RPMI7951 (cell line): ENCODE measurements at regions not wholly inside any gene's neighbourhood (a gene's known extent, or its start where the extent isn't known, plus 50 kb on each side); places are given as distances from the start of the nearest gene placed in this dataset.

ENCODE experiments used
- DNase-seq: peaks from one replicate; pipeline ENCODE4 v3.0.0-alpha.2; 2012; ENCODE audit warnings: low read depth

DNA sequence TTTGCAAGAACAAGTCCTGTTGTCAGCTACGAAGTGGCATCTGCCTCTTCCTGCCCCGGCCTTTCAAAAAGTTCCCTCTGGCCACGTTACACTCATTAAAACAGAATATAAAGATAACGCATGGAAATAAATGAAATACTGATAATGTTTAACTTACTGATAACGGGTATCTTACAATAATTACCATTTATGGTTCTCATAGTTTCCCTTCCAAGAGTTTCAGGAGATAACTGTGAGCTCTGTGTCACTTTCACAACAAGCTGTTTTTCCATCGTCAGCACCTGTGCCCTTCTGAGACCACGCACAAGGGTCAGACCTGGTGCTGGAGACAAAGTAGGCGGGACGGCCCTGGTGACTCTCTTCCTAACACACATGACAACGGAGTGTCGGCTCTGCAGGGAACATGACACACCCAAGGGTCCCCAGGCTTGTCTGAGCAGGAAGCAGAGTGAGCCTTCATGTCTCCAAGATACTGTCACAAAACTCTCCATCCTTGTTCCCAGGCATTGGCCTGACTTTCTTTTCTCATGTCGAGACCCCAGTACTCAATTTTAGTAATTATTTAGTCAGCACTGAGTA is 86.2 kb upstream of the THBS2 start:
- DNase-seq, result no peak

DNA sequence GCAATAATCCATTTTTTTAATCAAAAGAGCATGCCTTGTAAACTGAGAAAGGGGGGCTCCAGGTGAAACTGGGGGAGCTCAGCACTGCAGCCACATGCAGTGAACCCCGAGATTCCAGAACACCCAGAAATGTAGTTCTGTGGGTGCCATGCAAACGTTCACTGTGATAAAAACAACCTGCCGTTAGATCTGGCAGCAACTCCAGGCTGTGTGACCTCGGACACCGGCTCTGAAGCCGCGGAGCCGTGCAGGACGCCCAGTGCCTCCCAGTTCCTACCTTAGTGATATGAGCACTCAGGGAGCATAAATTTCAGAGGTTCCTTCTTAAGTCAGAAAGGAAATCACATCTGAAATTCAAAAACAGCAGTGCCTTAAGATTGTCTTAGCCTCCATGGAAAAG is 85.4 kb upstream of the THBS2 start:
- DNase-seq, result no peak

DNA sequence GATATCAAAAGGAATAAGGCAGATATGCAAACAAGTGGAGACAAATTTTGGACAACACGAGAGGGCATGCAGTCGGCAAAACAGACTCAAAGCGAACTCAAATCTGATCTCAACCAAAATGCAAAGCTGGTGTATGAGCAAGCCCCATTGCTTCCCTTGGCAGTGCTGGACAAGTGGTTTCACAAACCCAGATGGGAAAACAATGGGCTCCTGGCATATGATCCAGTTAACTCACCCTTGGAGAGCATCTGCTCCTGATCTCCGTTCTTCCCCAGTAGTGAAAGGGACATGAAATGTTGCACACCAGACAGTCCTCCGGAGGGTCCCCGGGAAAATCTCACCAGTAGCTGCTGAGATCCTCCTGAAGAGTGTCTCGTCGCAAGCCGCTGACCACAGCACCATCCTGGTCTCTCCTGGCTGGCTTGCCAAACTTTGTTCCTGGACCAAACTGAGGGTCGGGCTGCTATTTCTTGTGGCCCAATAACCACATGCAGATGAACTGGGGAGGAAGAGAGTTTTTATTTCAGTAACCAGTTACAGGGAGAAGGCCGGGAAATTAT is 84.3 kb upstream of the THBS2 start:
- DNase-seq, result no peak

DNA sequence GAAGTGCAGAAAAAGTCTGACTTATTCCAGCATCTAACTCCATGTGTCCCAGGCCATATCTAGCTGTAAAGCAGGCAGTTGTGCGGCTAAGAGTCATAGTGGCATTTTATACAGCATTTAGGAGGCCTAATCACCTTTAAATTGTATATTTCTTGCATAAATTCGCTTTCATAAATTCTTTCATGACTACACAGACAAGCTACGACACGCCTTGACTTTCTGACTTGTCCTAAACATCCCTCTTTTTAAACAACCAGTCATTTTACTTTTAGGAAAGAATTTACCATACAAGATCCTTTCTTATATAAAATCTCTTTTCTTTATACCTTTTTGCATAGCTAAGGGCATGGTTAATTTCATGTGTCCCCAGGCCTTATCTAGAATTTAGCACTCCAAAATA is 81.7 kb upstream of the THBS2 start:
- DNase-seq, result no peak

DNA sequence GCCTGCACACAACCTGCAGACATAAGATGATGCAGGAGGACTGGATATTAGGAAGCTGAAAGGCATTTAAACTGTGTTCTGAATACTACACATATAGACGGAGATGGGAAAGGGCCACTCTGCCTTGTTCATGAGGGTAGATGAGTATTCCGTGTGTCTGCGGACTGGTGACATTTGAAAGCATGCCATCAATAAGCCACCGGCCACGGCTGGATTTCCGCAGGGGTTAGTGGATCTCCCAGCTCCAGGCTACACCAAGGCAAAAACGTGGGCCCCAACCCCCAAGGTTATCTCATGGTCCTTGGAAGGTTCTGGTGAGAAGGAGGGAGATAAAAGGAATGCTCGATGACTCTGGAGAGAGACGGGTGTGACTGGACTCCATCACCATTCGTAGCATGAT is 78.6 kb upstream of the THBS2 start:
- DNase-seq, result no peak

DNA sequence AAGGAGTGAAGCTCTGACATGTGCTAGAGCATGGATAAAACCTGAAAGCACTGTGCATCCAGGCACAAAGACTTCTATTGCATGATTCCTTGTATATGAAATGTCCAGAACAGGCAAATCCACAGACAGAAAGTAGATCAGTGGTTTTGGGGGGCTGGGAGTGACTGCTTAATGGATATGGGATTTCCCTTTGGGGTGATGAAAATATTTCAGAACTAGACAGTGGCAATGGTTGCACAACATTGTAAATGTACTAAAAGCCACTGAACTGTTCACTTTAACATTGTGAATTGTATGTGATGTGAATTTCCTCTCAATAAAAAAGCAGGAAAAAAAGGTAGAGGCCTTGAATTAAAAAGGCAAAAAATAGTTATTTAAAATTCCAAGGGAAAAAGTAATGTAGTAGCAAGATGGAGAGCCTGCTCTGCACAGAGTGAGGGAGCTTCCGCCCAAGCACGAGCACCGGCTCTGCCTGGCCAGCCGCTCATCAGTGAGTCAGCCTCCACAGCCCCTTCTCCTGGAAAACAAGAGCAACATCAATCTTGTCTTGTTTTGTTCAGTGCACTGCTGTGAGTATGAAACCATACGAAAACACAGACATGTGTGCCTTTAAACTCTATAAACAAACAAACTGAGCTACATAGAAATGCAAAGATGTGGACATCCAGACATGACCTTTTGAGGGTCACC is 74.6 kb upstream of the THBS2 start:
- DNase-seq, result peak; percentile 73

DNA sequence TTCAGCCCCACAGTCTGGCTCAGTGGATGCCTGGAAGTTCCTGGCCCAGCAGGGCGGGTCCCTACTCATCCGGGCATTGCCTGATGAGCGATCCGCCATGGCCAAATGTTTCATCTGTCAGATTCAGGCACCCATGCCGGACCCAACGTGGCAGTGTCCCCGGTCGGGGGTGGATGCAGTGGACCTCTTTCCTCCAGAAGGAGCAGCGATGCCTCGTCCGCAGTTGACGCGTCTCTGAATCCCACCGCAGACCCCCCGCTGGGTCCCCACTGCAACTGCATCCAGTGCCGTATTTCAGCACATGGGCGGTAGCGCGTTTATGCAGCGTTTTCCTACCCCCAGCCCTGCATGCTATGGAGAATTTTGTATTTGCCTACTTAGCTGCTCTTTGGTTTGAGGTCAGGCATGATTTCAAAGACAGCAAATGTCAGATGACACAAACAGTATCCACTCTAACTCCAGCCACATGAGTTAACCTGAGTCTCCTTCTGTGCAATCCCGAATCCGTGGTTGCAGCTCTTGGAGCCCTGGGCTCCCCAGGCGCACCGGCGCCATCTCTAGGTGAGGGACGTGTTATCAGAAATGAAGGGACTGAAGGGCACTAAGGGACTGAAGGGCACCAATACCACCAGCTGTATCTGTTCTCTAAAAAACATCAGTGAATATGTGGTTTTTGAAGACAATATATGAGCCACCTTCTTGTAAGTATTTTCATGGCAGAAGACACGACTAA is 72.6 kb upstream of the THBS2 start:
- peak; percentile 63 for DNase-seq

DNA sequence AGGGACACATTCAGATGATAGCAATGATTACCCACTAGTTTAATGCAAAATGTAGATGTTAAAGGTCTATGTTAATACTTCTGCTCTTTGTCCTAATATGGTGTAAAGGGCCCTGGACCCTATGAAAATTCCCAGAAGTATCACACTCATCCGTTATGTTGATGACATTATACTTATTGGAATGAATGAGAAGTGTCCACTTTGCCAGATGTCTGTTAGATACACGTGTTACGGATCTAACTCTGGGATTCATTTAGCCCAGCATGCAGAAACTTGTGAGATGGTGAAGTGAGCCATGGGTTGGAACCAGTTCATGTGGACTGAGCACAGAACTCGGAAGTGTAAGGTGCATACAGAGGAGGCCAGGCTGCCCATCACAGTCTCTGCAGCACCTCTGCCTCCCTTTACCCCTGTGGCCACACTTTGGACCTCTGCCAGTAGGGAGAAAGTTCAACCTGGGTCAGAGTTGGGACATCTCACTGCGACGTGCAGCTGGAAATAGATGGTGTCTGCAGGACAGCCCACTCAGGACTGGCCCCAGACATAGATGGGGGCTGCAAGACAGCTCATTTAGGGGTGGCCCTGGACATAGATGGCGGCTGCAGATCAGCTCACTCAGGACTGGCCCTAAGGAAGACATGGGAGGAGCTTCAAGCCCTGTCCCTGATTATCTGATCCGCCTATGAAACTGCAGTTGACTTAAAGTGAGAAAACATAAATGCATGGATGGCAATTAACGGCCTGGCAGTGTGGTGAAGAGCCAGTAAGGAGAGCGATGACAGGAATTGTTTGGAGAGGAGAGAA is 71.2 kb upstream of the THBS2 start:
- DNase-seq, result no peak

DNA sequence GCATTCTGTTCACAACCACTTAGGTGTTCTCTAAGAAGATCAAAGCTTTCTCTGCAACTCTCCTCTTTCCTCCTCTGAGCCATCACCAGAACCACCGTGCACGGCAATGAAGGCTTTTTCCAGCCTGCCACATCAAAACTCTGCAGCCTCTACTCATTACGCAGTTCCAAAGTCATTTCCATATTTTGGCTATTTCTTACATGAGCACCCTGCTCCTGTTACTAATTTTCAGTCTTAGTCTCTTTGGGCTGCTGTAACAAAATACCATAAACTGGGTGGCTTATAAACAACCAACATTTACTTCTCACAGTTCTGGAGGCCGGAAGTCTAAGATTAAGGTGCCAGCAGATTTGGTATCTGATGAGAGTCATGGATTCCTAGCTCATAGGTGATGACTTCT is 70.4 kb upstream of the THBS2 start:
- no peak for DNase-seq

DNA sequence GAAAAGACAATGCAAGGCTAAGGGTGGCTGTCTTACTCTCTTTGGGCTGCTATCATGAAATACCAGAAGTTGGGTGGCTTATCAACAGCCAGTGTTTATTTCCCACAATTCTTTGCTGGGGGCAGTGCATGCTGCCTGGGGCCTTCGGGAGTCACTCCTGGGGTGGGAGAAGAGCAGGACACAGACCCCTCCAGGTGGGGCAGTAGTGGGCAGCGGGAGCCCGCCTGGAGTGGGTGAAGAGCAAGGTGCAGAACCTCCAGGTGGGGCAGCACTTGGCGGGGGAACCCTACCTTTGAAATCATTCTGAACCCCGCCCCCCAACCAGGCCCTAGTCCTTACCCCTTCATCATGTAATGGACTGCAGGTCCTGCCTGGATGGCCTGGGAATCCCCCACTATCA is 69.6 kb upstream of the THBS2 start:
- no peak for DNase-seq

DNA sequence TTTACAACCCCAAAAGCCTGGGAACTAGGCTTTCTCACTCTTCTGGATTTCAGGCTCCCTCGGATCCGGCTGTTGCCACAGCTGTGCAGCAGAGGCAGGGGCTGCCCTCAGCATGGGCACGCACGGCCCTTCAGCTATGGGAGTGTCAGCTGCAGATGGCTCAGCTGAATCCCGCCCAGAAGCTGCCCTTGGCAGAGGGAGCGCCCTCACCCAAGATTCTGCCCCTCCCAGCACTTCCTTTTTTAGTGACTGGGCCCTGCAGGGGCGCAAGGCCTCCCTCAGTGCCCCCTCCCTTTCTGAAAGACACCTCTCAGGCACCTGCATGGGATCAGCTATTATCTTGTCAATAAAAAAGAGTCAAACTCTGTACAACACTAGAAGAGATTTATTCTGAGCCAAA is 67.9 kb upstream of the THBS2 start:
- DNase-seq, result no peak

DNA sequence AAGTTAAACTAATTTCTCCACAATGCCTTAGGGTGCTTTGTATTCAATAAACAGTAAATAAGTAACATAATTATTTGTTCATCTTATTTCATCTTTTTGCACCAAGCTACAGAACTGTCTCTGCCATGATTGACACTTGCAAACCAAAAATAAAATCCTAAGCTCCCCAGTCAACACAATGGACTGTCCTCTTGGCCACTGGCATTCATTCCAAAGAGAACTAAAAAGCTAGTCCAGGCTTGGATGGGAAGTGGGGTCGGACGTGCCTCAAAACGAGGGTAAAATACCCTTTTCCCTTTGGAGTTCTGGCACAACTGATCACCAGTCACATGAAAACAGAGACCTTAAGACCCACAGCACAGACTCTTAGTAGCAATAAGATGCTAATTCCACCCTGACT is 66.4 kb upstream of the THBS2 start:
- peak; percentile 58 for DNase-seq

DNA sequence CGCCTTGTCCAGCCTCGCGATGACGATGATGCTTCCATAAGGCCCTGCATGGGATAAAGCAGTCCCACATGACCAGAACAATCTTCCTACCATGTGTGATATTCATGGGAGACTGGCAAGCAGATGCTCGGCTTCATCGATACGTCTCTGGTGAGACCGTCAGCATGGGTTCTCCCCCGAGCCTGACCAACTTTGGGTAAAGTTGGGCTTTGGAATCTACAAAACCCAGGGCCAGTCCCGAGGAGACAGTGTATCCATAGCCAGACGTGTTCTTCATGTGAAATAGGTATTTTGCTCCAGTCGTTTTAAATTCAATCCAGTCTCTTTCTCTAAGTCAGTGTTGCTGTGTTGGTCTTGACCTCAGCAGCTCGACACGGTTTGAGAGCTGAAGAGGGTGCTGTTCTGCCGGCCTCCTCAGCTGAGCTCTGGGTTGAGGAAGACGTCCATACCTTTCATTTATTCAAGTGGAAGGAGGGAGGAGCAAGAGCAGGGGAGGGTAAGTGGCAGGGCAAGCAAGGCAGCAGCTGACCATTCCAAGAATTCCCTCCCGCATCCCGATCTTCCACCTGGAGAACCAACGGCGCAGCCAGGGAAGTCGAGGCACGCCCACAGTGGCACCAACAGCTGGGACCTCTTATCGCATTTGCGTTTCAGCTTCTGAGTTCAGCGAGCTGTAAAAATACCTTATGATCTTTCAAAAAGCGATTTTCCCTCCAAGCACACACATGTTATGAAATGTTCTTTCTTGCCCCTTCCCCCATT is 64.0 kb upstream of the THBS2 start:
- no peak for DNase-seq

DNA sequence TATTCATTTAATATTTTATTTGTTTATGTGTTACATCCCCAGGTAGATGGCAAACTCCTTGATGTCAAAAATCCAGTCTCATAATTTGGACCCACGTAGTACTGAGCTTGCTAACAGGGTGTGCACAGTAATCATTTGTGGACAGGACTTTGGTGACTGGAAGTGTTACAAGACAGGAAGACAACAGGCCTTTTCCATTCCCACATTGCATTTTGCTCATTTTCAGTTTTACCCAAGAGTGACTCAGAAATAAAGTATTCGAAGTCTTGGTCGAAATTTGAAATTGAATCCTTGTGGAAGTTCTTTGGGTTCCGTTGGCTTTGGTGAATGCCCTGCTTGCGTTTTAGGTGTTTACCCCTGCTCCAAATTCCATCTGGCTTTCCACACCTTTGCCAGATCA is 63.0 kb upstream of the THBS2 start:
- DNase-seq, result peak; percentile 68

DNA sequence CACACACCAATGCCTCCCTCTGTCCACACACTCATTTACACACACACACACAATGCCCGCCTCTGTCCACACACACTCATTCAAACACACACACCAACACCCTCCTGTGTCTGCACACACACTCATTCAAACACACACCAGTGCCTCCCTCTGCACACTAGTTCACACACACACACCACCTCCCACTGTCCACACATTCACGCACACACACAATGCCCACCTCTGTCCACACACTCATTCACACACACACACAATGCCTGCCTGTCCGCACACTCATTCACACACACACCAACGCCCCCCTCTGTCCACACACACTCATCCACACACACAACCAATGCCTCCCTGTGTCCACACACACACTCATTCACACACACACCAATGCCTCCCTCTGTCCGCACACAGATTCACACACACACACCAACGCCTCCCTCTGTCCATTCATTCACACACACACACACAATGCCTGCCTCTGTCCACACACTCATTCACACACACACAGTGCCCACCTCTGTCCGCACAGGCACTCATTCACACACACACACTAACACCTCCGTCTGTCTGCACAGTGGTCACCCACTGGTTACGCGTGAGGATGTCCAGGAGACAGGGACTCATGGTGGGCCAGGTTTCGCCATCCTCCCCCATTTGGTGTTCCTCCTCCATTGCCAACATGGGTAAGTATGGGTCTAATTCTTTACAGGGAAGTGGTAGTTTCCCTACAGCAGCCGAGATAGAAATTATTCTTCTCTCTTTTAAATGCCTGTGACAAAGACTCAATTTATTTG is 62.4 kb upstream of the THBS2 start:
- no peak for DNase-seq

DNA sequence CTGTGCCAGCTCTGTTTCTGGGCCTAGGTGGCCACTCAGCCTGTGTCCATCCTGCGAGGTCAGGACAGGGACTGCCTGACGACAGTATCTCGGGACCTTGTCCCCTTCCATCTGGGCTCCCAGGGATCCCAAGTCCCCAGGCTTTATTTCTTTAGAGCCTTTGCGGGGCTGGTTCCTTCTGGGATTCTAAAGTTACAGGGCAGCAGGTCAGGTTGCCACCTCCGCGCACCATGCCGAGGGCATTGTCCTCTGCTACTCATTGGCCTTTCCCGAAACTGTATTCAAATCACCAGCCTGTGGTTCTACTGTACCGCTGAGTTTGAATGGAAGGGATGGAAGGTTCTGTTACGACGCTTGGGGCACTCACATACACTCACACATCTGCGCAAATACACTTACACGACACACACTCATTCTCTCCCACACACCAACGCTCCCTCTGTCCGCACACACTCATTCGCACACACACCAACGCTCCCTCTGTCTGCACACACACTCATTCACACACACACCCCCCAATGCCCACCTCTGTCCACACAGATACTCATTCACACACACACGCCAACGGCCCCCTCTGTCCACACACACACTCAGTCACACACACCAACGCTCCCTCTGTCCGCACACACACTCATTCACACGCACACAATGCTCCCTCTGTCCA is 59.8 kb upstream of the THBS2 start:
- no peak for DNase-seq

DNA sequence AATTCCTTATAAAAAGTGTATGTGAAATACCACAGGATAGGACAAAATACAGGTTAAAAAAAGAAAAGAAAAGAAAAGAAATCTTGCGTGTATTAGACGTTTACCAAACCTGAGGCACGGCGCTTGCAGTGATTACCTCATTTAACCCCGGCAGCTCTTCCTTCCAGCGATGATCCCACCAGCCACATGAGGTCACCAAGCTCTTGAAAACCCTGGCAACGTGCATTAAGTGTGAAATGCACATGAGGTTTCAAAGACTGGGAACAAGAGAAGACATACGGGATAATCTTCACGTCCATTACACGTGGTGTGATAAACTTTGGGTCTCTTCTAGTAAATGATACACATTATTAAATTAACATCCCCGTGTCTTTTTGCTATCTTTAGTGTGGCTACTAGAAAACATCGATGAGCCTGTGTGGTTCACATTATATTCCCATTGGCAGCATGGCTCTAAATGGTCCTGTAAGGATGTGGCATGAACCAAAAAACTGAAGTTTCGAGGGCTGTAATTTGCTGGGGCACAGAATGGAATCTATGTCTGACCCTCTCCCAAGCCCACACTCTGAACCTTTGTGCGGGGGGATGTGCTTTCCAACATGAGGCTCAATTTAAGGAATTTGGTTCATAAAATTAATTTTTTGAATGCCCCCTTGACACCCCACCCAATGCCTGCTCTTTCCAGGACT is 59.2 kb upstream of the THBS2 start:
- peak; percentile 72 for DNase-seq

DNA sequence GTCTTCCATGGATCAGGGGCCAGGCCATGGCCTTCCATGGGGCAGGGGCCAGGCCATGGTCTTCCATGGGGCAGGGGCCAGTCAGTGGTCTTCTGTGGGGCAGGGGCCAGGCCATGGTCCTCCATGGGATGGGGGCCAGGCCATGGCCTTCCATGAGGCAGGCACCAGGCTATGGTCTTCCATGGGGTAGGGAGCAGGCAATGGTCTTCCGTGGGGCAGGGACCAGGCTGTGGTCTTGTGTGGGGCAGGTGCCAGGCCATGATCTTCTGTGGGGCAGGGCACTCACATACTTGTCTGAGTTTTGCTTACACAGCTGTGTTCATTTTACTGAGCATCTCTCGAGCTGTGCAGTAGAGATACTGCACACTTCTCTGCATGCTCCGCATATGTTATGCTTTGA is 57.3 kb upstream of the THBS2 start:
- DNase-seq, result no peak
